Epidermal melanocyte (primary cell): ENCODE measurements at regions not wholly inside any gene's neighbourhood (a gene's known extent, or its start where the extent isn't known, plus 50 kb on each side); places are given as distances from the start of the nearest gene placed in this dataset.
"Not testable (repeated sequence)": the region's sequence is repeated elsewhere in the genome, so short reads cannot be mapped to it uniquely, and the experiment has no call there.

ENCODE experiments used
- DNase-seq: peaks from one replicate; pipeline ENCODE4 v3.0.0; 2011; ENCODE audit warnings: low spot score; ENCODE audit not compliant: insufficient read length

DNA sequence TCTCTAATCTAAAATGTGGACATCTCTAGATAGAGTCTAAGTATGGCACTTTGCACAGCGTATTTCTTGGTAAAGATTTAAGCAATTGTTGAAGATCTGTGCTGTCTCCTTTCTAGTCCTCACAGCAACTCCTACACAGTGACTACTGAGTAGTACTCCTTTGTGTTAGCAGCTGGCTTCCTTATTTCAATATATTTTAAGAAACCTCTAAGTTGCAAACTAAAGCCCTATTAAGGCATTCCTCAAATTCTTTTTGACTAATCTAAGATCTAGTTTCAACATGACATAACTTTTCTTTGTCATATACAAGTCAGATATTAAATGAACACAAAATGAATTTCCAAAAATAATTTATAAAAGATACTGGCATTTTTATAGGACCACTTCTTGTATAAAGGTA, 121.8 kb upstream of the DNAJC10 start:
- DNase-seq = no peak

DNA sequence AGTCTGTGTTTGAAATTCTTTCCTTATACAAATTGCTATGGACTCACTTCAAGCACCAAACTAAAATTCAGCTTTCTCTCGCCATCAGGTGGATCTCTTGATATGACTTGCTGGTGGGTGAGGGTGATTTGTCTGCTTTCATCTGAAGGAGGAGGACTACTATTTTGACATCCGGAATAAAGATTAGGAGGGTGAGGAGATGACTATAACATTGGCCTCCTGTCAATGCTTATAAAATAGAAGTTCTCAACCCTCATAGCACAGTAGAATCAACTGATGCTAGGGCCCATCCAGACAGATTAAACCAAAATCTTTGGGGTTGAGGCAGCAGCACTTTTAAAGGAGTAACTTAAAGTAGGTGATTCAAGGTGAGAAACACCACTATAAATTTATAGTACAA, 120.4 kb upstream of the DNAJC10 start:
- no peak for DNase-seq

DNA sequence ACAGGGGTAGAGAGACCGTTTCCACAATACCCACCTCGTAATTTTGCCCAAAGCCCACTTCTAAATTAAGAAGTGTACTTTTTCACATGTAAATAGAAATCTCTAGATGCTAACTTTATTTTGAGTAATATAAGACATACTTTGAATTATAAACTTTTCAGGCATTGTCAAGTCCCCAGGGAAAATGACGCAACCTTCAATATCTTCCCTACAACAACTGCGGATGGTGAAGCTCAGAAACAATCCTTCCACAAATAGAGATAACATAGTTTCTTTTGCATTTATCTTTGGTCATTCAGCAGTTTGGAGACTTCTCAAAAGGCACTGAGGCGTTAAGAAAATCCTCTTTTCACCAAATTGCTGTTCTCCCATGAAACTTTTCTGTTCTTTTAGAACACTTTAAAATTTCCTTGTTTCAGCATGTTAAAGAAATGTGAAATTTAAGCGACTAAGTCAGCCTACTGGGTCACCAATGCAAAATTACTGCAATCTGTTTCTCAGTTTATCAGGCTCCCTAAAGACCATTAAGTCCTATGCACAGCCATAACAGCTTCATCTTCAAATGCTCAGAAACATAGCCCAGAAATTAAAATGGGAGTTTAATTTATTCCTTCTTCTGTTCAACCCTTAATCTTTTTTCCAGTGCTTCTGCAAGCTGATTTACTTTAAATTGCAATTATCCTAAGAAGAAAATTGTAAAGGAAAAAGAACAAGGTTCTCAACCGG, 118.3 kb upstream of the DNAJC10 start:
- DNase-seq = no peak

DNA sequence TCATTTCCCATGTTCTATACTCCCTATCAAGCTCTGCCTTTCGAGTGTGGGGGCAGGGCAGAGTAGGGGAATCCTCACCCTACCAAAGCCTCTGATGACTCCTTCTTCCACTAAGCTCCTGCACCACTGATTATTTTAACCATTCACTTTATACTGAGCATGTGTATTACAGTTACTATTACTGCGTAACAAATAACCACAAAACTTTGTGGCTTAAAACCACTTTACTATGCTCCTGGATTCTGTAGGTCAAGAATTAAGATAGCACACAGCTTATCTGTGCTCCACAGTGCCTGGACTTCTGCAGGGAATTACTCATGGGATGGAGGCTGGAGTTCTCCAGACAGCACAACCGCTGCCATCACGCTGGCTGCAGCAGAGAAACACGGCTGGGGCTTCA, 117.4 kb upstream of the DNAJC10 start:
- DNase-seq = no peak

DNA sequence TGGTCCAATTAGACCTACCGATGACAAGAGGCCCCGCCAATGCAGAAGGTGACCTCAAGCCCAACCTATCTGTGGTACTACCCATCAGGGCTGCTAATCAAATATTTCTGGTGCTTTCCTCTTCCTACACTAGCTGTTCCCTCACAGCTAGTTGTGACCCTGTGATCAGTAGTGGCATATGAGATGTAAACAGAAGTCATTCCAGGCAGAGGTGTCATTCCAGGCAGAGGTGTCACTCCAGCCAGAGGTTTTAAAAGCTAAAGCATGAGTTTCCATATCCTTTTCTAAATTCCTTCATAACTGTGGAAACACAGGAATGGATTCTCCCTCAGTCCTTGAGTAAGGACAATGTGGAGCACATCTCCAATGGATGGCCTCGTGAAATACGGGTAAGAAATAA, 110.9 kb upstream of the DNAJC10 start:
- no peak for DNase-seq

DNA sequence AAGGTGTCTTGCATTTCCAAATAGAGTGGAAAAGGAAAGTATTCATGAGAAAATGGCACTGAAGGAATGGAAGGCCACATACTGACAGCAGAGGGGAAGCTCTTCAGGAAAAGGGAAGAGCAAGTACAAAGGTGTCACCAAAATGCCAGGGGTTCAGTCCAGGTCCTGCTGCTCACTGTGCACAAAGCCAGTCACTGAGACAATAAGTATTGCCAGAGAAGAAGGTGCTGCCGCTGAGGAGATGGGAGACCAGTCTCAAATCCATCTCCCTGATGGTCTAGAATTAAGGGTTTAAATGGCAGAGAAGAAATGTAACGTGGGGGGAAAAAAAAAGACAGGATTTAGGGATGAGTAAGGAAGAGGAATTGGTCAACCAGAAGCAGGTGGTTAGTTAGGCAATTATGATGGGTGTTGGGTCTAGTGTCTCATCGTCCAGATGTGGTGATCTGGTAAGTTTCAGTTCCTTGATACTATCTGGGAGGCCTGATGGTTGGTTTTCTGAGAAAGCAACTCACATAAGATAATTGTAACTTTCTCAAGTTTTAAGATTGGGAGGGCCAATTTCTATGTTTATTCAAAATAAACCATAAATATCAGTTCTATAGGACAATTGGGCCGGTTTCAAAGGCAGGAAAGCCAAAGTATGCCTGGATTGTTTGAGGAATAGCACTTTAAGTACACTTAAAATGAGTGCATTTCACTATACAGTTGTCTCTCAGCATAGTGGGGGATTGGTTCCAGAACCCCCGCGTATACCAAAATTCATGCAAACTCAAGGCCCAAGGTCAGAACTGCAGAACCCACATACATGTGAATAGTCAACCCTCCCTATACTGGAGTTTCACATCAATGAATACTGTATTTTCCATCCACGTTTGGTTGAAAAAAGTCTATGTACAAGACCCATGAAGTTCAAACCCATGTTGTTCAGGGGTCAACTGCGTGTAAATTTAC, 109.1 kb upstream of the DNAJC10 start:
- DNase-seq = no peak

DNA sequence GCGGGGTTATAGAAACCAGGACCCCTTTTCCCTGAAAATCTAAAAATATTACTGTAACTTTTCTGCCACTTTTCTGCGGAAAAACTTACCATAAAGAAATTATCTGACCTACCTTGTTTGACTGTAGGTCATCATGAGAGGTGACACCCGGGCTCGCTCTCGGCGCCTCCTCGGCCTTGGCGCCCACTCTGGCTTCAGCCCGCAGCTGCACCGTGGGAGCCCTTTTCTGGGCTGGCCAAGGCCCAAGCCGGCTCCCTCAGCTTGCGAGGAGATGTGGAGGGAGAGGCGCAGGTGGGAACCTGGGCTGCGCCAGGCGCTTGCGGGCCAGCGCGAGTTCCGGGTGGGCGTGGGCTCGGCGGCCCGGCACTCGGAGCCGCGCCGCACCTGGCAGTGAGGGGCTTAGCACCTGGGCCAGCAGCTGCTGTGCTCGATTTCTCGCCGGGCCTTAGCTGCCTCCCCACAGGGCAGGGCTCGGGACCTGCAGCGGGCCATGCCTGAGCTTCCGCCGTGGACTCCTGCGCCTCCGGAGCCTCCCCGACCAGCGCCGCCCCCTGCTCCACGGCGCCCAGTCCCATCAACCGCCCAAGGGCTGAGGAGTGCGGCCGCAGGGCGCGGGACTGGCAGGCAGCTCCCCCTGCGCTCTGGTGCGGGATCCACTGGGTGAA, 107.7 kb upstream of the DNAJC10 start:
- no peak for DNase-seq

DNA sequence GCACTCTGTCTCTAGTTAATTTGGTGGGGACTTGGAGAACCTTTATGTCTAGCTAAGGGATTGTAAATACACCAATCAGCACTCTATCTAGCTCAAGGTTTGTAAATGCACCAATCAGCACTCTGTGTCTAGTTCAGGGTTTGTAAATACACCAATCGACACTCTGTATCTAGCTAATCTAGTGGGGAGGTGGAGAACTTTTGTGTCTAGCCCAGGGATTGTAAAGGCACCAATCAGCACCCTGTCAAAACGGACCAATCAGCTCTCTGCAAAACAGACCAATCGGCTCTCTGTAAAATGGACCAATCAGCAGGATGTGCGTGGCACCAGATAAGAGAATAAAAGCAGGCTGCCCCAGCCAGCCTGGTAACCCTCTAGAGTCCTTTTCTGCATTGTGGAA, 107.1 kb upstream of the DNAJC10 start:
- DNase-seq = not testable (repeated sequence)

DNA sequence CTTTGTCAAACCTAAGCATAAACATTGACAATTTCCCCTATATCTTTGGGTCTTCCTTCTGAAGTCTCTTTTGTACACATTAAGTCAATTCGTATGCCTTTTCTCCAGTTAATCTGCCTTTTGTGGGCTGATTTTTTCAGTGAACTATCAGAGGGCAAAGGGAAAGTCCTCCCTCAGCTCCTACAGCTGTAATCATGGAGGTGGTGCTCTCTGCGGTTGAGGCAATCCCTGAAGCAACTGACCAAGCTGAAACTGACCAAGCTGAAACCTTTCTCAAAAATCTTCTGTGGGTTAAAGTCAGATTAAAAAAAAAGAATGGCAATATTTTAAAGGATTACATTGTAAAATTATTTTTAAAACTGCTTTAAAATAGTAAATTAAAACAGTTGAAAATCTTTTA, 105.8 kb upstream of the DNAJC10 start:
- DNase-seq = no peak

DNA sequence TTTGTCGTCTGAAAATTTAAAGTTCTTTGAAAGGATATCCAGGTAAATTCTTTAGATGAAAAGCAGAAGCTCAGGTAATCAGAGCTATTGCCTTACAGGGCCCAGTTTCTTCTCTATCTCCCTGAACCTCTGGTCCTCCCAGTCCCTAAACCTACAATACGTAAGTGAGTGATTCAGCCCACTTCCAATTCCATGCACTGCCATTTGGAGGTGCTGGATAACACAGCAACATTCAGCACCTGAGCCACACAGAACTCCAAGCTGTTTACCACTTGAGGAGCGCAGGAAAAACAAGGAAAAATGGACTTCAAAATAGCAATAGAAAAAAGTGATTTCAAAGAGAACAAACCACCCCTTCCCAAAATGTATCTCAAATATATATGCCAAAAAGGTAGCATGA, 105.0 kb upstream of the DNAJC10 start:
- no peak for DNase-seq

DNA sequence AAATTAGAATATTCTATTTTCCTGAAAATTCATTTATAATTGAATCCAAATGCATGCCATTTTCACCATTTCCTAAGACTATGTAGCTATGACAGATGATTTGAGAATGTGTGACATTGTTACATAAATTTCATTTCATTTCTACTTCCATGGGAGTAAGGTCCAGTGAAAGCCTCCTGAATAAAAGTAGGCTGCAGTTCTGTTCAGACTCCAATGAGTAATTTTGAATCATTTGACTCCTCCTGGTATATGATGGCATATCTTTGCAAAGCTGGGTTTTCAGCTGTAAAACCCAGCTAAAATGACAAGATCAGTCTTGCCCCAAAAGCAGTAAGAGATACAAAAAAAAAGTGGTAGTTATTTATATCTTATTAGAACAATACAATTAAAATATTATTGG, 101.0 kb upstream of the DNAJC10 start:
- DNase-seq = no peak

DNA sequence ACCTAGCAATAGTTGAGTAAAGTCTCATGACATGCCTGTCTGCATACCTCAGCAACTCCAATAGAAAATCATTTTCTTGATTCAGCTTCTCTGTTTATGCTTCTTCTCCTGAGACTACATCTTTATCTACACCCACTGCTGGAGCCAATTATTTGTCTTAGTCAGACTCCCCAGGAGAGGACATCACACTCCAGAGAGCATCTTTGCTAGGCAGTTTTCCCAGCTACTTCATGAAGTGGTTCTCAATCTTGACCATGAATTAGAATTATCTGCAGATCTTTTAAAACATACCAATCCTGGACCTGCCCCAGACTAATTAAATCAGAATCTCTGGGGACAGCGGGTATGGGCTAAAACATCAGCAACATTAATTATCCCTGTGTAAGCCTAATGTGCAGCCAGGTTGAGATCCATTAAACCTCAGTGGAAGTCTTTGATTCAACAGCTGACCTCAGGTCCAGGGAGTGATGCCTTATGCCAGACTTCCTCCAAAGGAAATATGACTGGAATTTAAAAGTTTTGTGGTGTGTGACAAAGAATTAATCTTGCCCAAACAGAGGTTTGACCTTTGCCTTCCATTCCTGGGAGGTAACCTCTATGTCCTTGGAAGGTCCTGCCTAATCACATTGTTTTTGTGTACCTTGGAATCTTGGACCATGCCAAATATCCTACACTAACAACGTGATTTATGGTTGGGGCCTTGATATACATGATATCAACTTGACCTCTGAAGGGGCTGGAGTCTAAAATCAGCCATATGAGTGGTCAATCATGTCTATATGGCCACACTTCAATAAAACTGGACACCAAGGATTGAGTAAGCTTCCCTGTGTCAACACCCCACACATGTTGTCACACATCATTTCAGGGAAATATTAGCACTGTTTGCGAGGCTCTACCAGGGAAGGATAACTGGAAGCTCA, 99.3 kb upstream of the DNAJC10 start:
- DNase-seq = no peak

DNA sequence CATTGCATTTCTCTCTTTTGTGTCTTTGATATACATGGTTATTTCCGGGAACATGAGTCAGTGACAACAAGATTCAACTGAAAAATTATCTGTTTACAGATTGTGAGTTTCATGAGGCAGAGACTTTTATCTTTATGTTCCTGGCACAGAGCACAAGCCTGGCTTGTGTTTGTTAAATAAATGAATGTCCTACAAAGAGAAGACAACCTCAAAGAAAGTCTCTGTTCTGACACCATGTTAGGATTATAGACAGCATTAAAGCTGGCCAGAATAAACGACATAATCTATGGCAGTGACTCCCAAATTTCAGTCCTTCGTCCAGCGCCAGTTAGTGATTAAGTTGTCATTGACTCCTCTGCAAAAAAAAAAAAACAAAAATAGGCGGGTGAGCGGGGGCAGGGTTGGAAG, 97.4 kb upstream of the DNAJC10 start:
- DNase-seq = no peak

DNA sequence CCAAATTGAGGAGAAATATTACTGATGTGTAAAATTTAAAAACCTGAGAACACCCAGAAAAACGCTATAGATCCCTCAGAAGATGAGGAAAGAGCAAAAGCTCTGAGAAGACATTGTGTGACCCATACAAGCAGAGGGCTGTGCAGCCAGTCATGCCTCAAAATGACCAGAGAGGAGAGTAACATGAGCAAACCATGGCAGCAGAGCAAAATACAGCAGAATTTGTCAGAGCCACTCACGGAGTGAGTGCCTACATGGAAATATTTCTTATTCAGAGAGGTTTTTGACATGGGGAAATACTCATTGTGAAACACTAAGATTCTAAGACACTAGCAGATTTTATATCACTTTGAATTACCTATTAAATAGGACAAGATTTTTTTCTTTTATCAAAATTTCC, 96.8 kb upstream of the DNAJC10 start:
- no peak for DNase-seq

DNA sequence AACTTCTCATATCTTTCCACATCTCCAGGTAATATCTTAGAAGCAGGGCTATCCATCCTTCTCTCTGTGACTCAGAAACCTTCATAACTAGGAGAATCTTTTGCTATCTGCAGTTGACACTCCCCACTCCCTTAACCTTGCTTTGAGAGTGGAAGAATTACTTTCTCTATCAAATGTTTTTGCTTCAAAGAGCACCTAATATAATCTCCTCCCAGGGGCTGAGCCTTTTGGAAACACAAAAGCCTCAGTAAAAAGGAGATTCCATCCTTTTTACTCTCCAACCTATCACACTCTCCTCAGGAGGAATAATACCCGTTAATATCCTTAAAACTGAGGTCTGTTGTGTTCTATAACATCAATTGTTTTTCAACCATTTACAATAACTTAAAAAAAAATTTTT, 94.9 kb upstream of the DNAJC10 start:
- no peak for DNase-seq

DNA sequence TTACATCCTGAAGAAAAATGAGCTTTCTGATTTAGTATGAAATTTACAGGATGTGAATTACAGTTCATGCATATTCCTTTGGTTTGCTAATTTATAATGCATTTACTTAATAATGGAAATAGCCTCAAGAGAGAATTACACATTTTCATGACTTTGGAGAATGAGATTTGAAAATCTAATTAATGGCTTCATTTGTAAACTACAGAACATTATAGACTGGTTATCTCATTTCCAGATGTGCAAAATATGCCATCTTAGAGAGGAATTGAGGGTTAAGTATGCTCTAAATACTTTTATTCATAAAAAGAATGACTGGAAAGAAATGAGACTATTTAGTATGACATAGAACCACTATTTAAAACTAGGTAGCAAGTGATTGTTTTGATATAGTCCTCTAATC, 94.2 kb upstream of the DNAJC10 start:
- no peak for DNase-seq

DNA sequence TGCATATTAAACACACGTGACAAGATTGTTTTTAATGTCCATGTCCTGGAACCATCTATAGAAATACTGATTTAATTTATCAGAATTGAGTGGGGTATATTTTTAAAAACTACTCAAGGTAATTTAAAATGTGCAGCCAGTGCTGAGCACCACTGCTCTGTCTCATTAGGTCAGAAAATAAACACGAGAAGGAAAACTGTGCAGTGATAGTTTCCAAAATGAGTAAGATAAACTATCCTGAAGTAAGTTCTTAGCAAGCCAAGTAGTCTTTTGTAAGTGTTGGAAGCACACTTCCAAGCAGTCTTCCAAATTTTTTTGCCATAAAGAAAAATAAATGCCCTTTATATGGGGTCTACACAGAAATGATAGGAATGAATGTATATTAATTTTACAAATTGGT, 93.8 kb upstream of the DNAJC10 start:
- no peak for DNase-seq

DNA sequence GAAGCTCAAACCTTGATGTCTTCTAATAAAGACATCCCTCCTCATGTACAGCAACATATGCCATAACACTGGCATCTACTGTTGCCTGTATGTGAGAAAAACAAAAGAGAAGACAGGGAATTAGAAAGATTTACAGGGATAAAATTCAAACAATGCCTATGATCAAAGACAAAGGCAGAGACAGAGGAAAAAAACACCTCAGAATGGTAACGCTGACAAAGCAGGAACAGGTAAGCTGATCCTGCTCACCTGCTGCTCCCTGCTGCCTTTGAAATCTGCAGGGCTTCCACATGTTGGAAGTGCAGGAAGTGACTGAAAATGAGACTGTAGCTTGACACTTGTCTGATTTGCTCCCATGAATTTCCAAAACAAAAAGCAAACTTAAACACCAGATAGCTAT, 90.2 kb upstream of the DNAJC10 start:
- DNase-seq = no peak

DNA sequence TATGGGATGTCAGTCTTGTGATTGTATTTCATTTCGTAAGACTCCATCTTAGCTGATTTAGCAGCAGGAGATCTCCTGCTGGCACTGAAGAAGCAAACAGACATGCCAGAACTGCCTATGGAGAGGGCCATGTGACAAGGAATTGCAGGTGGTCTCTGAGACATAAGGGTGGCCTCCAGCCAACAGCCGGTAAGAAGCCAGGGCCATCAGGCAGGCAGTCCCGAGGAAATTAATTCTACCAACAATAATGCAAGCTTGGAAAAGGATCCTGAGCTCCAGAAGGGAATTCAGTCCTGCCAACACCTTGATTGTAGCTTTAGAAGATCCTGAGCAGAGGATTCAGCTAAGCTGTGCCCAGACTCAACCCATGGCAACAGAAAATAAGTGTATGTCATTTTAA, 87.1 kb upstream of the DNAJC10 start:
- no peak for DNase-seq

DNA sequence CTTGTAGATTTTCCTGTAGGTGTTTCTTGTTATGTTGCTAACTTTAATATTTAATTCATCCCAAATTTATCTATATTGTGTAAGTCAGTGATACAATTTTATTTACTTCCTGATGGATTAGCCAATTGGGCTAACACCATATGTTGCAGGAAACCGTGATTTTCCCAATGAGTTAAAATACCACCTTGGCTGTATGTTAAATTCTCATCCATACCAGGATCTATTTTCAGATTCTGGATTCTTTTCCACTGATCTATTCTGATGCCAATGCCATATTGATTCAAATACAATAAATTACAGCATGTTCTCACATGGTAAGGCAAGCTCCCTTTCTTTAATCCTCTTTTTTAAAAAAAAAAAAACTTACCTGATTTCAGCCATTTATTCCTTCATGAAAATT, 85.8 kb upstream of the DNAJC10 start:
- DNase-seq = no peak

DNA sequence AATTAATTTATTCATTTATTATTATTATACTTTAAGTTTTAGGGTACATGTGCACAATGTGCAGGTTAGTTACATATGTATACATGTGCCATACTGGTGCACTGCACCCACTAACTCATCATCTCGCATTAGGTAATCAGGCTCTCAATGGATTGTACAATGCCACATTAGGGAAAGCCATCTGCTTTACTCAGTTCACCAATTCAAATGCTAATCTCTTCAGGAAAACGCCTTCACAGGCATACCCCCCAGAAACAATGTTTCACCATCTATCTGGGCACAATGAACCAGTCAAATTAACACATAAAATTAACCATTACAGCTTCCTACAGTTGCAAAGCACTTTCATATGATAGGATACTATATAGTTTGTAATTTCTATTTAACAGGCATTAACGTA, 84.8 kb upstream of the DNAJC10 start:
- DNase-seq = no peak
